ENCODE measurements at regions not wholly inside any gene's neighbourhood (a gene's known extent, or its start where the extent isn't known, plus 50 kb on each side); places are given as distances from the start of the nearest gene placed in this dataset.

- Mint-ChIP-seq H3K4me1 (no peaks in the 10 kb centered on the region), H3K36me3 (ENCODE audit: insufficient read depth in 1 of 3, low read depth in 3 of 3) (peaks cover 0 to 1% (median 0%) of the 10 kb centered on the region in 3 experiments; a peak in 1 of 7 replicates), H3K27me3 (ENCODE audit: low read depth) (no peaks in the 10 kb centered on the region), H3K9me3 (peaks cover 0 to 2% of the 10 kb centered on the region in 2 experiments; a peak in 3 of 5 replicates), H3K4me3 (no peak overlapping the region), H3K27ac (no peak overlapping the region)
- H2AK5ac ChIP-seq (ENCODE audit: insufficient read length, low read length) = no peak overlapping the region
- no peaks in the 10 kb centered on the region for H3K23me2 ChIP-seq (ENCODE audit: insufficient read length, low read depth, low read length, poor library complexity, severe bottlenecking)
- no peak overlapping the region for H3K18ac ChIP-seq (ENCODE audit: insufficient read length, low read depth, low read length)
- no peak overlapping the region for H3K14ac ChIP-seq (ENCODE audit: insufficient read depth, low read length)
- H4K91ac ChIP-seq (ENCODE audit: insufficient read length, low read depth, low read length) = no peak overlapping the region
- no peak overlapping the region for H2AFZ ChIP-seq (ENCODE audit: low read length)
- no peak overlapping the region for H3T11ph ChIP-seq (ENCODE audit: low read length)
- no peak overlapping the region for H3K4me2 ChIP-seq (ENCODE audit: insufficient read depth, insufficient read length, low read length)
- no peaks in the 10 kb centered on the region for H4K20me1 ChIP-seq (ENCODE audit: control insufficient read depth, insufficient read depth, insufficient read length)
- H2BK5ac ChIP-seq (ENCODE audit: insufficient read length, low read length) = no peak overlapping the region
- WGBS (ENCODE audit: extremely low coverage, insufficient read length, low lambda C conversion rate) = no CpG with 5 or more reads among the region's 2 CpGs
- no peaks in the 10 kb centered on the region for H3K4me1 ChIP-seq (ENCODE audit: insufficient read depth, low read length)
- H3K79me1 ChIP-seq (ENCODE audit: insufficient read depth, low read depth, low read length, poor library complexity, severe bottlenecking) = no peaks in the 10 kb centered on the region
- H3K4ac ChIP-seq (ENCODE audit: low read depth, low read length) = no peak overlapping the region
- H3K79me2 ChIP-seq (ENCODE audit: insufficient read depth, low read length) = no peaks in the 10 kb centered on the region
- no peak overlapping the region for H2BK20ac ChIP-seq (ENCODE audit: low read depth, low read length, poor library complexity, severe bottlenecking)
- H2BK15ac ChIP-seq (ENCODE audit: low read depth, low read length) = no peak overlapping the region
- H3K9ac ChIP-seq (ENCODE audit: extremely low read depth, insufficient read length, low read length) = no peak overlapping the region
- H3K27ac ChIP-seq (ENCODE audit: insufficient read length, low read depth, low read length) = no peak overlapping the region
- no peak for DNase-seq
- no peak overlapping the region for H3K56ac ChIP-seq (ENCODE audit: insufficient read length, low read depth, low read length)
- no peak overlapping the region for H4K8ac ChIP-seq (replicated peaks; ENCODE audit: insufficient read length, low read depth, low read length)
- no peak overlapping the region for H4K5ac ChIP-seq (ENCODE audit: insufficient read length, low read depth, low read length)
- no peaks in the 10 kb centered on the region for H3K9me3 ChIP-seq (ENCODE audit: control insufficient read depth, low read depth, low read length)
- H2BK120ac ChIP-seq (ENCODE audit: low read depth, low read length, poor library complexity, severe bottlenecking) = no peak overlapping the region
- no peak overlapping the region for H2BK12ac ChIP-seq (ENCODE audit: insufficient read length, low read depth, low read length)
- H3K23ac ChIP-seq (ENCODE audit: insufficient read length, low read depth, low read length) = no peak overlapping the region
- H3K27me3 ChIP-seq (ENCODE audit: insufficient read depth, low read length) = no peaks in the 10 kb centered on the region
- TF ChIP-seq, protein P1, sequence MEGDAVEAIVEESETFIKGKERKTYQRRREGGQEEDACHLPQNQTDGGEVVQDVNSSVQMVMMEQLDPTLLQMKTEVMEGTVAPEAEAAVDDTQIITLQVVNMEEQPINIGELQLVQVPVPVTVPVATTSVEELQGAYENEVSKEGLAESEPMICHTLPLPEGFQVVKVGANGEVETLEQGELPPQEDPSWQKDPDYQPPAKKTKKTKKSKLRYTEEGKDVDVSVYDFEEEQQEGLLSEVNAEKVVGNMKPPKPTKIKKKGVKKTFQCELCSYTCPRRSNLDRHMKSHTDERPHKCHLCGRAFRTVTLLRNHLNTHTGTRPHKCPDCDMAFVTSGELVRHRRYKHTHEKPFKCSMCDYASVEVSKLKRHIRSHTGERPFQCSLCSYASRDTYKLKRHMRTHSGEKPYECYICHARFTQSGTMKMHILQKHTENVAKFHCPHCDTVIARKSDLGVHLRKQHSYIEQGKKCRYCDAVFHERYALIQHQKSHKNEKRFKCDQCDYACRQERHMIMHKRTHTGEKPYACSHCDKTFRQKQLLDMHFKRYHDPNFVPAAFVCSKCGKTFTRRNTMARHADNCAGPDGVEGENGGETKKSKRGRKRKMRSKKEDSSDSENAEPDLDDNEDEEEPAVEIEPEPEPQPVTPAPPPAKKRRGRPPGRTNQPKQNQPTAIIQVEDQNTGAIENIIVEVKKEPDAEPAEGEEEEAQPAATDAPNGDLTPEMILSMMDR (conservative IDR thresholded peaks at IDR 0.05) = no peak
Observed at GRCh38 chr11:87405356-87405755, 367.6 kb downstream of the TMEM135 start.

All from H9 (cell line).